Mesothelial cell of epicardium (in vitro differentiated cells): ENCODE measurements at regions not wholly inside any gene's neighbourhood (a gene's known extent, or its start where the extent isn't known, plus 50 kb on each side); places are given as distances from the start of the nearest gene placed in this dataset.

Experiments
- DNase-seq, 2 experiments: peaks; one replicate each; pipeline ENCODE4 v3.0.0; 2021; ENCODE audit warnings: low spot score in 2 of 2; ENCODE audit not compliant: unreplicated experiment in 2 of 2
- H3K27ac Mint-ChIP-seq: 2 replicates; pipeline ENCODE4 v1.8.0; 2021; ENCODE audit warnings: mixed read lengths
- H3K27me3 Mint-ChIP-seq: 2 replicates; pipeline ENCODE4 v1.8.0; 2021; ENCODE audit warnings: low read depth, mixed read lengths
- H3K36me3 Mint-ChIP-seq: 2 replicates; pipeline ENCODE4 v1.8.0; 2021; ENCODE audit warnings: mixed read lengths
- H3K4me1 Mint-ChIP-seq: 2 replicates; pipeline ENCODE4 v1.8.0; 2021; ENCODE audit warnings: mixed read lengths
- H3K4me3 Mint-ChIP-seq: 2 replicates; pipeline ENCODE4 v1.8.0; 2021; ENCODE audit warnings: mild to moderate bottlenecking, moderate library complexity, mixed read lengths
- H3K9me3 Mint-ChIP-seq: 2 replicates; pipeline ENCODE4 v1.8.0; 2021; ENCODE audit warnings: mixed read lengths
- CTCF ChIP-seq: fragments of 200-600 bp; sonication (generic); IDR thresholded peaks from one replicate; pipeline ENCODE4 v1.5.0; 2021; ENCODE audit warnings: antibody characterized with exemption; ENCODE audit not compliant: unreplicated experiment

DNA sequence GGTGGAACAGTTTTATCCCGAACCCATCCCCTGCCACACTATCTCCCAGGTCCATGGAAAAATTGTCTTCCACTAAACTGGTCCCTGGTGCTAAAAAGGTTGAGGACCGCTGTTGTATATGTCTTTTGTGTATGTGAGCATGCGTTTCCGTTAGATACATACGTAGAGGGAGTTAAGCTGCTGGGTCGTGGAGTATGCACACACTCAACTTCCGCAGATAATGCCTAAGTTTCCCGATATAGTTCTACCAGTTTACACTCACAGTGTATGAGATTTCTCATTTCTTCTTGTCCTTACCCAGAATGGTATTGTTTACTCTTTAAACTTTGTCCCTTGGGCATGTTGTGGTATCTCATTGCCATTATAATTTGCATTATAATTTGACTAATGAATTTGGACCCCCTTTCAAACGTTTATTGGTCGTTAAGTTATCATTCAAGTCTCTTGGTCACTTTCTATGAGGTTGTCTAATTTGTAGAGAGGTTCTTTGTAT lies 50.5 kb upstream of the SCAF8 start:
- no peak for DNase-seq
- Mint-ChIP-seq H3K9me3 (no peaks in the 10 kb centered on the region), H3K36me3 (no peaks in the 10 kb centered on the region), H3K4me3 (no peak overlapping the region), H3K4me1 (peaks cover 9% of the 10 kb centered on the region), H3K27me3 (no peaks in the 10 kb centered on the region), H3K27ac (no peak overlapping the region)
- no peak for TF ChIP-seq CTCF
